ENCODE measurements at regions not wholly inside any gene's neighbourhood (a gene's known extent, or its start where the extent isn't known, plus 50 kb on each side); places are given as distances from the start of the nearest gene placed in this dataset.

DNA sequence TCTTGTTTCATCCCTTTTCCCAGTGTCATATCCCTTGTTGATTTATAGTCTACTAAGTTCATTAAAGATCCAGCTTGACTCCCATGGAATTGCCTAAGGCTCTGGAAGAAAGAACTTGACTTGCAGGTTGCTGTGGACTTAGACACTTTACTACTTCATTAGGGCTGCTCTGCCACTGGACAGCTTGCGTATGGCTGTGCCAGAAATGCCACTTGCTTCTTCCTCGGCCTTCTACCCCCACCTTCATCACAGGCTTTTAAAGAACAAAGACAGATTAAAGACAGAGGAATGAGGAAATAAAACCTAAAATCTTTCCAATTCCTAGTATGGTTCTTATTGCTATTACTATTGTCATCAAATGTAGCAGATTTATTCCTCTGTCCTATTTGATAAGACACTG is 591.7 kb downstream of the BCL11A start:
- TF ChIP-seq POLR2A (IDR thresholded peaks at IDR 0.05; ENCODE audit: low read length) (no peak), GATA1 (IDR thresholded peaks at IDR 0.05; ENCODE audit: low read depth, low read length) (no peak)
